MCF 10A (cell line): ENCODE measurements at regions not wholly inside any gene's neighbourhood (a gene's known extent, or its start where the extent isn't known, plus 50 kb on each side); places are given as distances from the start of the nearest gene placed in this dataset.
A peak's percentile ranks its signal among the peaks of the same experiment; 100 is the strongest.

Experiments used
- BruUV-seq: library from RNA; stranded (reverse); fragments of 400-500 nt; replicated peaks from 2 replicates; lab custom pipeline; 2021; lab: Mats Ljungman, UMichigan
- CTCF ChIA-PET: fragments of 300-600 bp; sonication (Branson Sonifier 250); formaldehyde crosslinking; extraction: SDS; loops from one replicate; lab custom pipeline; 2021; ENCODE audit warnings: antibody characterized with exemption, inconsistent platforms; lab: Yijun Ruan, JAX
- POLR2A ChIA-PET: fragments of 300-600, 350-650 bp; sonication (Branson Sonifier 250); formaldehyde crosslinking; extraction: SDS; loops from one replicate; lab custom pipeline; 2020; ENCODE audit warnings: antibody characterized with exemption, inconsistent platforms; lab: Yijun Ruan, JAX
- DNase-seq: peaks from one replicate; pipeline ENCODE4 v3.0.0-alpha.2; 2018; ENCODE audit not compliant: unreplicated experiment
- H3K27ac Mint-ChIP-seq: one replicate; pipeline ENCODE4 v1.8.0; 2022; ENCODE audit warnings: mild to moderate bottlenecking, low read depth, mixed read lengths; ENCODE audit not compliant: unreplicated experiment
- H3K27me3 Mint-ChIP-seq: one replicate; pipeline ENCODE4 v1.8.0; 2022; ENCODE audit warnings: mixed read lengths; ENCODE audit not compliant: insufficient read depth, unreplicated experiment
- H3K36me3 Mint-ChIP-seq: one replicate; pipeline ENCODE4 v1.8.0; 2022; ENCODE audit warnings: mild to moderate bottlenecking, moderate library complexity, mixed read lengths; ENCODE audit not compliant: insufficient read depth, unreplicated experiment
- H3K4me1 Mint-ChIP-seq: one replicate; pipeline ENCODE4 v1.8.0; 2022; ENCODE audit warnings: mixed read lengths; ENCODE audit not compliant: insufficient read depth, unreplicated experiment
- H3K4me3 Mint-ChIP-seq: one replicate; pipeline ENCODE4 v1.8.0; 2022; ENCODE audit warnings: mild to moderate bottlenecking, moderate library complexity, mixed read lengths; ENCODE audit not compliant: unreplicated experiment
- H3K9me3 Mint-ChIP-seq: one replicate; pipeline ENCODE4 v1.8.0; 2022; ENCODE audit warnings: mixed read lengths; ENCODE audit not compliant: unreplicated experiment
- intact Hi-C: fragments of 100-400 bp; cut with micrococcal nuclease; formaldehyde crosslinking; loops from 2 replicates; pipeline ENCODE4 v1.14.1; 2022
- TF ChIP-seq, protein P1 (sequence below): fragments of 200-600 bp; IDR thresholded peaks from one replicate; pipeline ENCODE4 v1.8.0; 2022; ENCODE audit warnings: antibody characterized with exemption, mild to moderate bottlenecking; ENCODE audit not compliant: unreplicated experiment

DNA sequence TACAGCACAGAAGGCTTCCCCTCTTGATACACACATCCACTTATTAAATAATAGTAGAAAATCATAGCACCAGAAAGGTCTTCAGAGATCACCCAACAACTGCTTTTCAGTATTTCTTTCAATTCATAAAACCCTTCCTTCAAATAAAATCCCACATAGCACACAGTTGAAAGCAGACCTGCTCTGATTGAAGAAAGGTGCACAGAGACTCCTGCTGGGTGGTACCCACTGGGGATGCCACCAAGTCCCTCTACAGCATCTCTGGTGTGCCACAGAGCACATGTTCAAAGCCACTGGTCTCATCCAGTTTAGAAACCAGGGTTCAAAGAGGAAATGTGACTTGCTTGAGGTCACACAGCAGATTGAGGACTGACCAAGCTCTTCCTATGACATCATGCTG, 427.5 kb downstream of the BCL11B start:
- ChIA-PET CTCF (no interaction called here), POLR2A (no interaction called here)
- no peak overlapping the region for H3K27ac Mint-ChIP-seq
- no peaks in the 10 kb centered on the region for H3K9me3 Mint-ChIP-seq
- H3K27me3 Mint-ChIP-seq, result peaks cover 16% of the 10 kb centered on the region
- intact Hi-C loops, result no loop called here
- no TSS peak for BruUV-seq
- no peak for DNase-seq
- H3K36me3 Mint-ChIP-seq, result no peaks in the 10 kb centered on the region
- TF ChIP-seq, protein P1, sequence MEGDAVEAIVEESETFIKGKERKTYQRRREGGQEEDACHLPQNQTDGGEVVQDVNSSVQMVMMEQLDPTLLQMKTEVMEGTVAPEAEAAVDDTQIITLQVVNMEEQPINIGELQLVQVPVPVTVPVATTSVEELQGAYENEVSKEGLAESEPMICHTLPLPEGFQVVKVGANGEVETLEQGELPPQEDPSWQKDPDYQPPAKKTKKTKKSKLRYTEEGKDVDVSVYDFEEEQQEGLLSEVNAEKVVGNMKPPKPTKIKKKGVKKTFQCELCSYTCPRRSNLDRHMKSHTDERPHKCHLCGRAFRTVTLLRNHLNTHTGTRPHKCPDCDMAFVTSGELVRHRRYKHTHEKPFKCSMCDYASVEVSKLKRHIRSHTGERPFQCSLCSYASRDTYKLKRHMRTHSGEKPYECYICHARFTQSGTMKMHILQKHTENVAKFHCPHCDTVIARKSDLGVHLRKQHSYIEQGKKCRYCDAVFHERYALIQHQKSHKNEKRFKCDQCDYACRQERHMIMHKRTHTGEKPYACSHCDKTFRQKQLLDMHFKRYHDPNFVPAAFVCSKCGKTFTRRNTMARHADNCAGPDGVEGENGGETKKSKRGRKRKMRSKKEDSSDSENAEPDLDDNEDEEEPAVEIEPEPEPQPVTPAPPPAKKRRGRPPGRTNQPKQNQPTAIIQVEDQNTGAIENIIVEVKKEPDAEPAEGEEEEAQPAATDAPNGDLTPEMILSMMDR, result no peak
- no peaks in the 10 kb centered on the region for H3K4me1 Mint-ChIP-seq
- no peak overlapping the region for H3K4me3 Mint-ChIP-seq

- Mint-ChIP-seq H3K27ac (no peak overlapping the region), H3K4me3 (no peak overlapping the region), H3K4me1 (no peaks in the 10 kb centered on the region), H3K27me3 (peaks cover 16% of the 10 kb centered on the region), H3K9me3 (no peaks in the 10 kb centered on the region), H3K36me3 (no peaks in the 10 kb centered on the region)
- no TSS peak for BruUV-seq
- TF ChIP-seq, protein P1, result no peak
- CTCF ChIA-PET, result no interaction called here
- intact Hi-C loops, result no loop called here
- DNase-seq, result peak; percentile 8
- POLR2A ChIA-PET, result no interaction called here
Measured at GRCh38 chr14:98847521-98848468, 424.2 kb downstream of the BCL11B start.

- no peaks in the 10 kb centered on the region for H3K36me3 Mint-ChIP-seq
- TF ChIP-seq, protein P1, result no peak
- intact Hi-C loops, result no loop called here
- POLR2A ChIA-PET, result interaction anchor here (0.6 kb wide), 1 partner anchor 1456 kb away, joined by 3 read pairs; no protein-coding TSS in a partner anchor
- CTCF ChIA-PET, result no interaction called here
- no TSS peak for BruUV-seq
- no peaks in the 10 kb centered on the region for H3K27me3 Mint-ChIP-seq
- H3K4me3 Mint-ChIP-seq, result no peak overlapping the region
- no peak overlapping the region for H3K27ac Mint-ChIP-seq
- H3K4me1 Mint-ChIP-seq, result no peaks in the 10 kb centered on the region
- no peak for DNase-seq
- H3K9me3 Mint-ChIP-seq, result no peaks in the 10 kb centered on the region
Measured at GRCh38 chr14:98853063-98853729, 418.8 kb downstream of the BCL11B start.
